Islet of Langerhans (tissue), 1 donor: ENCODE measurements at regions not wholly inside any gene's neighbourhood (a gene's known extent, or its start where the extent isn't known, plus 50 kb on each side); places are given as distances from the start of the nearest gene placed in this dataset.
"Not testable (repeated sequence)": the region's sequence is repeated elsewhere in the genome, so short reads cannot be mapped to it uniquely, and the experiment has no call there.

Experiments used
- FAIRE-seq: peaks from one replicate; lab custom pipeline; 2011; peaks lifted over from hg19 to GRCh38; lab: Jason Lieb, UNC

DNA sequence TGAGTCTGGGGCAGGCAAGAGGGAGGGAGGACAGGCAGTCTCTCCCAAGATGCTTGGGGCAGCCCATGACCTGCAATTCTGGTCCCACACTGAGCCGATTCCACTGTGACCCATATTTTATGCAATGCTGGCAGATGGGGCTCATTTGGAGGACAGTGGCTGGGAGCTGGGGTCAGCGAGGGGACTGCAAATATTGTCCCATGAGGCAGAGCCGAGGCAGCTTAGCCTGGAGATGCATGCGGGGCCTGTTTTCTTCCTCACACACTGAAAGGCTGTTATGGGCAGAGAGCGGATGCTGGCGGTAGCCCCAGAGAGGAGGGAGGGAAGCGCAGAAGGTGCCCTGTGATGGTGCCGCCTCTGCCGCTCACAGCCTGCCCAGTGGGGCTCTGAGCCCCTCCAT is 128.5 kb upstream of the POU3F1 start:
- FAIRE-seq: no peak

DNA sequence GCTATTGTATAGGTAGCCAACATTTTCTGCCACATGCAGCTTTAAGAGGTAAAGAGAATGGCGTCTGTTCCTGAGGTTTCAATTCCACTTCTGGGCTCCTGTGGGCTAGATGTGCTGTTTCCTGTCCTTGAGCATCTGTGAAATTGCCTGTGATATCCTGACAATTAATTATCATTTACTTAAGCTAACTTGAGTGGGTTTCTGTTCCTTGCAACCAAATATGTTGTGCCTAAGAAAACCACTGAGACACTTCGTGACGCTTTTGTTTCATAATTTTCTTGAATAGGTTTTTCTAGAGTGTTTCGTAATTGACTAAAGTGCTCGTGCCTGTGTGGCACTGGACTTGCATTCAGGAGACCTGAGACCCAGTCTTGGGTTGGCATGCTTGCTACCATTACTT is 127.3 kb upstream of the POU3F1 start:
- no peak for FAIRE-seq

DNA sequence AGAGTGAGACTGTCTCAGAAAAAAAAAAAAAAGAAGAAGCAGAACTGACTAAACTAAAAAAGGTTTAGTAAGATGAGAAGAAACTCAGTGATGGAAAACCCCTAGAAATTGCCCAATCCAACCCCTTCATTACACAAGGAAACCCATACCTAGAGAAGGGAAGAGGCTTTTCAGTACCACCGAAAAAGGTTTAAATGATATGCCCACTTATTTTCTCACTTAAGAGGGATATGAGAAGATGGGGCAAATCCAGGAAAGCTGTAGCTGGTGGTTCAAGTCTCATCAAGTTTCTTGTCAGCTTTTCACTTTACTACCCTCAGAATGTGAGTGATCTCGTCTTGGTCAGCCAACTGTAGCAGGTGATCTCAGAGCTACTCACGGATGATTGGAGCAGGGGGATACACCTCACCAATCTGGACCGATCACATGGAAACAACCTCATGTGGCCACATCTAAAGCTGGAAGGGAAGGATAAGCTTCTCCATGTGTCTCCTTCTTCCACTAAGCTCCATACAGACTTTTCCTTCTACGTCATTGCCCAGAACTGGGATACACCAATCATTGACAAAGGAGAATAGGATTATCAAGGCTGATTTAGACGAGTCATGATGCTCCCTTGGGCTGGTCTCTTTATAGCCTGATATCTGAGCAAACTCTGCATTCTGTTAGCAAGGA is 126.7 kb upstream of the POU3F1 start:
- no peak for FAIRE-seq

DNA sequence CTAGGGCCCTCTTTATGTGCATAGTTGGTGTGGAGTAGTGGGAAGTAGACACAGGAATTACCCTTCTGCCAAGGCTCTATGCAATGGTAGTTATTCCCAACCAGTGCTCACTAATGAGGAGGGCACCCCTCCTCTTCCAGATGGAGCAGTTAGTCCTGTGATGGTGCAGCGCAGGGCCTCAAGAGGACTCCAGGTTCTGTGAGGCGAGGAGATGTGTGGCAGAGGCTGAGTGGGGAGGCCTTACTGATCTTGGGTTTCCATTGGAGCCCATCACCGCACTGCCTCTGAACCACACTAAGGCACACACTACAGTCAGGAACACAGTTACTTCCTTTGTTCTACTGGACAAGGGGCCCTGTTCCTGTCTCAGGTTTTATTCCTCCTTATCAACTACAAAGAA is 122.5 kb upstream of the POU3F1 start:
- no peak for FAIRE-seq

DNA sequence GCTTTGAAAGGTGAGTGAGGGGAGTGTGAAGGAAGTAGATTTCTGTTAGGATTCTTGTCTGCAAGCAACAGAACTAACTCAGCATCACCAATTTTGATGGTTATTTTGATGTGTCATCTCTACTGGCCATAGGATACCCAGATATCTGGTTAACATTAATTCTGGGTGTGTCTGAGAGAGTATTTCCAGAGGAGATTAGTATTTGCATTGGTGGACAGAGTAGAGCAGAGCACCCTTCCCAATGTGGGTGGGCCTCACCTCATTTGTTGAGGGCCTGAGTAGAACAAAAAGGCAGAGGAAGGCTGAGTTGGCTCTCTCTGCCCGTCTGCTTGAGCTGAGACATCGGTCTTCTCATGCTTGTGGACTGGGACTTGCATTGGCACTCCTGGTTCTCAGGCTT is 121.8 kb upstream of the POU3F1 start:
- FAIRE-seq: no peak

DNA sequence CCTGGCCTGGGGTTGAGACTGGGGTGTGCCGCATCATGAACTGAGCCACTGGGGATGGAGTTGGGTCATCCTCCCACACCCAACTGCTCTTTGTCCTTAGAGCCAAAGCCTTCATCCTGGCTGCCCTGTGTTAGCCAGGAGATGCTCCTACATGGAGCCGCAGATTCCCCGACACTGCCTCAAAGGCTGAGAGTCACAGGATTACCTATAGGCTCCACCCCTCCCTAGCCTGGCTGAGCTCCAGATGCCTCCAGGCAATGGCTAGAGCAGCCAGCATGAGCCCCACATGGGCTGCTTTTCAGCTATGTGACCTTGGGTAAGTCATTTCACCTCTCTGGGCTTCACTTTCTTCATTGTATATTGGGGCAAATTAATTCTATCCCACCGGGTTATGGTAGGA is 119.9 kb upstream of the POU3F1 start:
- FAIRE-seq: no peak

DNA sequence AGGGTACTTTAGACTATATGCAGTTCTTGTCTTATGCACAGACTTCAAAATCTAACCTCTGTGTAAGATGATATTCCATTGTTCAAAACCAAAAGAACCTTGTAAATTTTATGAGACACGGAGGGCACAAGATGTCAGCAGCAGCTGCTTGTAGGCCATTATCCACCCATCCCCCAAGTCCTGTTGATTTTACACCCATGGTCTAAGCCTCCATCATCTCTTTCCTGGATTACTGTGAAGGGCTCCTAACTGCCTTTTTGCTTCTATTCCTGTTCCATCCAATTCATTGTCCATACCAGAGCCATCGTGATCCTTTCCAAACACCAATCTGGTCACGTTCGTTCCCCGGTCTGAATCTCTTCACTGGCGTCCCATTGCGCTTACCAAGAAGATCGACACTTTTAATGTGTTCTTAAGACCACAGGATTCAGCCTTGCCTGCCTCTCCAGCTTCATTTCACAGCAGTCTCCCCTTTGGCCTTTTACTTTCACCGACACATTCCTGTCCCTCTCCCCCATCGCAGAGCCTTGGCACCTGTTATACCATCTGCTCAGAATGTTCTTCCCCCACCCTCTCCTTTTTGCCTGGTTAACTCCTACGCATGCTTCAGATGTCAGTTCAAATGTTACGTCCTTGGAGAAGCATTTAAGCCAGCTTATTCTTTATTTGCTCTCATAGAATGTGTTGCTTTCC is 107.3 kb upstream of the POU3F1 start:
- FAIRE-seq: no peak

DNA sequence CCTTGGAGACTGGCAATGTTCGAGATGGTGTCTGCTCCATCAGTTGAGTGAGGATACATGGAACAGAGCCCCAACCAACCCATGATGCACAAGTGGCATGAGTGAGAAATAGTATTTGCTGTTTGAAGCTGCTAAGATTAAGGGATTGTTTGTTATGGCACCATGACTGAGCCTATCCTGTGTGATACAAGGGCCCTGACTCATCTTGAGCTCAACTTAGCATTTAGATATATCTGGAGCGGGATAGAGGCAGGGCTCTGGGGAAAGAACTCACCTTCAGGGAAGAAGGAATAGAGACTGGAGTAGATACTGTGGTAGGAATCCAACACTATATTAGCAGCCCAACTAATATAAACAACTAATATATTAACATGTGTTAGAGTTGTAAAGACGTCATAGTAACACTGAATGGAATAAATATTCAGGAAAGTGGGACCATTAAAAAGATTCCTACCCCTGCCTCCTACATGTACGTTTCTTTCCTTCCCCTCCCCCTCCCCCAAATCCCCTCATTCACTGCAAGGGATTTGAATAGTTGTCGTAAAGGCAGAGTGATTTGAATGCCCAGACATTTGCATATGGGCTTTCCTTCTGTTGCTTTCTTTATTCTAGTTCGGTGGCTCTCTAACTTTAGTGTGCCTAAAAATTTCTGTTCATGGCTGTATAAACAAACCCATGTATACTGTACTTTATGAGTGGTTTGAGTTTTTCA is 106.6 kb upstream of the POU3F1 start:
- no peak for FAIRE-seq

DNA sequence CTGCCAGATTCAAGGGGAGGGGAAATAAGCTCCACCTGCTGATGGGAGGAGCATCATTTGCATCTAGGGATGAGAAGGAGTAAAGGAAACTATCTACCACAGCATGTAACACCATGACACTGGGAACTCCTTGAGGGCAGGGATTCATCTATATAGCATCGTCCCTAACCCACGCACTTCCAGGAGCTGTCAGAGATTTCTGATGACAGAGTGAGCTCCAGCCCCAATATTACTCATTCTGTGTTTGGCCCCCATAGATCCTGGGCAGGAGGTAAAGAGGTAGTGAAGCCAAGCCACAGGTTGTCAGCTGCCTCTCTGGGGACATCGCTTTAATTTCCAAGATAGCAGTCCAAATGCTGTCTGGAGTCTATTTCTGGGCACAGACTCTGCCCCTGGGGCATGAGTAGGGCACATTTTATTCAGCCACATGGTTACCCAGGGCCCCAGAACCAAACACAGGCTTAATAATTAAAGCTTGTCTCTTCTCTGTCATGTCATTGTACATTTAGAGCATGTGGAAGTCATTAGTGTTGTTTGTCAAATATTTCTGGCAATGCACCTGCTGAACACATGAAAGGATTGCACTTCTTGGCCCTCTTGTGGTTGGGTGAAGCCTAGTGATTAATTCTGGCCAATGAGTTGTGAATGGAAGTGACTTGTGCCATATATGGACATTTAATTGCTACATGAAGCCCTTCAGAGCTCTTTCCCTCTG is 105.9 kb upstream of the POU3F1 start:
- no peak for FAIRE-seq

DNA sequence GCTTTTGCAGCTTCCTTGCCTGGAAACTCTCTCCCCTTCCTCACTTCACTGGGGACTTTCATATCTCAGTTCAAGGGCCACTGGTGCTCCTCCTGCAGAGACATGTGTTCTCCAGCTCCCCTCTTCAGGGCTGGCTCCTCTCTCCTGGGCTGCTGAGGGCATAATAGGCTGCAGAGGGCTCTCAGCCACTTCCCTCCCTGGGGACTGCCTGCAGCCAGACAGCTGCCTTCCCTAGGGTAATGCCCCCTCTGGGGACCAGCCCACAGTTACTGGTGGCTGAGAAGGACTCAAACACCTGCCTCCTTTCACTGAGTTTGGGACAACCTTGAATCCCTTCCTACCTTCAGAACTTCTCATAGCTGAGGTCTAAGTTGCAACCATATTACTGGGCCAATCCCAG is 104.8 kb upstream of the POU3F1 start:
- no peak for FAIRE-seq

DNA sequence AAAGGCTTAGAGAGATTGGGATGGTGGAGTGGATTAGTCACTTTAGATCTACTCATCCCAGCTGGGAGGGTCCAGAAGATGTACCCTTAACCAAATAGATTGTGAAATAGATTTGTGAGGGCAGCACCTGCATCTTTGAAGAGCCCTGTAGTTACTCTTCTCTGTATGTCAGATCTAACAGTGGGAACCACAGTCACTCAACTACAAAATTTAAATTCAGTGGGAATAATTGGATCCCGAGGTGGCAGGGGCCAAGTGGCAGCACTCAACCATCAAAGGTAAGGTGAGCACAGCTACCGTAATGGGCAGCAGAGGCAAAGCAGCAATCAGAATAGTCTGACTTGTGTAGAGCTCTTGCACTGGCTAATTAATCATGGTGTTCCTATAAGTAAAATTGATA is 99.5 kb upstream of the POU3F1 start:
- not testable (repeated sequence) for FAIRE-seq

DNA sequence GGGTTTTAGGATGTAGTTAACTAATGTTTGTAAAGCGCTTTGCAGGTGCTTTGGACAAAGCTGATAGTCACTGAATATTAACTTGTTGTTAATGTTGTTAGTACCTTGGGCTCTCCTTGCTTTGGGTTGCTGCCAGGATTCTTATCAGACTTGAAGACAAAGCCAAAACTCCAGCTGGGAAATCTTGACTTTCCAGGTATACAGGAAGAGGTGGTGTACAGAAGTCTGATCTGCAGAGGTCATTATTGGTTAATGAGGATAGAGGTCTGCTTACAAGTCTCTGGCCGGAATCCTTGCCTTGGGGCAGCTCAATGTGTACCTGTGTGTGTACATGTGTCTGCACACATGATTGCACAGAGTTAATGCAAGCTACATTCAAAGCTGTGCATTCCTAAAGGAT is 96.0 kb upstream of the POU3F1 start:
- no peak for FAIRE-seq

DNA sequence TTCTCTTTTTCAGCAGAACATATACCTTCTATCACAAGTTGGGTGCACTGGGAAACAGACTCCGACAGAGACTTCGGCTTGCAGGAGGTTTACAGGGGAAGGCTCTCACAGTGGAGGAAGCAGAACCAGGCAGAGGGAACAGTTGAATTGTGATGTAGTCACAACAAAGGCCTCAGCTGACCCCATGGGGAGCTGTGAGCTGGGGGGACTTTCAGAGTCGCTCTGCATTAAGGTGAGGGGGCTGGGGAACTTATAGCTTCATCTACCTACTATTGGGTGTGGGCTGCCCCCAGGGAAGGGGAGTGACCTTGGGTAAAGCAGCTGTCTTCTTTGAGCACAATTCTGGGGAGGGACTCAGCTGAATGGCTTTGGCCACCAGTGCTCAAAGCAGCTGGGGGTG is 94.9 kb upstream of the POU3F1 start:
- FAIRE-seq: no peak

DNA sequence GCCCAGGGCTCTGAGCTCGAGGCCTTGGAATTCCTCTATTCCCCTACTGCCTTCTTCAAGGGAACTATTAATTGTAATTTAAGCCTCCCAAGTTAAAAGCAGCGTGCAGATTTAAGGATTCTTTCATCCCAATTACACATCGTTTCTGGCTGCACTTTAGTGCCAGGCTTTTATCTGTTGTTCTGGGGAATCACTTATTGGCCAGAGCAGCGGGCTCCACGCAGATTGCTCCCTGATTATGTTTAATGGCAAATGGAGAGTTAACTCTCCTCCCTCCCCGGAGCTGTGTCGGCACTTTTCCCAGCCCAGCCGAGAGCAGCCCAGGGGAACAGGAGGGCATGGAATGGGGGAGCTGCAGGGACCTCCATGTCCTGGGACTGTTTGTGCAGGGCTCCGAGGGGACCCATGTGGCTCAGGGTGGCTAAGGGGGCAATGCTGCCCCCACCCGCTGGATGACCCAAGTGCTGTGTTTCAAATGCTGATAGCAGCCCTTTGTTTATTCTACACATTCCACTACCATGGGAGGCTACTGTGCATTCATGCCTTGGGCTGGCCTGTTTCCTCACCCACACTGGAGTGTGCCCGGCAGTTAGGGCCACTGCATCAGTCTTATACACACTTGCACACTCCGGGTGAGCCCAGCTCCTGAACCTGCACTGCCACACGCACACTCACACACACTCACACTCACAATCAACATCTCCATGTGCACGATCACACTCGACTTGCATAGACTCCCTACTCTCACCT is 93.3 kb upstream of the POU3F1 start:
- no peak for FAIRE-seq

DNA sequence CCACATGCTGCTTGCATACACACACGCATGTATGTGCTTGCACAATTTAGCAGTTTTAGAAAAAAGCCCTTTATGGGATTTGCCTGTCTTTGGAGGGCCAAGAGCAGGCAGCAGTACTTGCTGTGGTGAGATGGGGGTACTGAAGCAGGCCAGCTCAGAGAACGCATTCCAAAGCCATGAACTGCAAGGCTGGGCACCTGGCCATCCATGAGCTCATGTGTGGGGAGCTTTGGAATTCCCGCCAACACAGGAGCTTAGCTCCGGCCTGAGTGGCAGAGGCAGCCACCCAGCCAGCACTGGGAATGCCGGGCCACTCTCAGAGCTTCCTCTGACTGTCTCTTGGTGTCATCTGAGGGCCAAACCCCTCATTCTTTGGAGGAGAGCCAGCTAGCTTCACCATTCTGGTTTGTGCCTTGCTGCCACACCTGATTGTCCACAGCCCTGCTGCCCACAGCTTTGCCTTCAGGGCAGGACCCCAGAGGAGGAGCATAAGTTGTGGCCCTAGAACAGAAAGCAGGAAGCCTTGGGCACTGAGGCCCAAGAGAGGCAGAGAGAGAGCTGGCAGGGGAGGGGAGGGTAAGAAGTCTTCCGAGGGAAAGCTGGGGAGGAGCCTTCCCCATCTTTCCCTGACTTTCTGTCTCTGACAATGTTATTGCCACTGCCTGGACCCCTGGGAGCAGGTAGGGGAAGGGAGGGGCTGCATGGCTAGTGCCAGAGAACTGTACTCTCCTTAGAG is 92.1 kb upstream of the POU3F1 start:
- FAIRE-seq: no peak

DNA sequence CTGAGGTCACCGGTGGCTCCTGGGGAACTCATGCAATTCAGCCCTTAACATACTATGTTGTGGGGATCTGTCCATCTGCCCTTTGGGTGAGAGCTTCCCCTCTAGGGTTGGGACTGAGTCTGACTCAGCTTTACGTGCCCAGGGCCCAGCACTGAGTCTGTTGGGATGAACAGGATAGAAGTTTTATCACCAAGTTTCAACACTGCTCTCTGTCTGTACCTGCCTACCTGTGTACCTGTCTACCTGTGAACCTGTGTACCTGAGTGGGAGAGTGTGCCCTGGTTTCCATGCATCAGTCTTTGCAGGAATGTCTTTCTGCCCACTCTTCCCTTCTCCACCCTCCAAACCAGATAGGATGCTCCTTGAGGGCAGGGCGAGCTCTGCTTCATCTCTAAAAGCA is 90.6 kb upstream of the POU3F1 start:
- FAIRE-seq: no peak

DNA sequence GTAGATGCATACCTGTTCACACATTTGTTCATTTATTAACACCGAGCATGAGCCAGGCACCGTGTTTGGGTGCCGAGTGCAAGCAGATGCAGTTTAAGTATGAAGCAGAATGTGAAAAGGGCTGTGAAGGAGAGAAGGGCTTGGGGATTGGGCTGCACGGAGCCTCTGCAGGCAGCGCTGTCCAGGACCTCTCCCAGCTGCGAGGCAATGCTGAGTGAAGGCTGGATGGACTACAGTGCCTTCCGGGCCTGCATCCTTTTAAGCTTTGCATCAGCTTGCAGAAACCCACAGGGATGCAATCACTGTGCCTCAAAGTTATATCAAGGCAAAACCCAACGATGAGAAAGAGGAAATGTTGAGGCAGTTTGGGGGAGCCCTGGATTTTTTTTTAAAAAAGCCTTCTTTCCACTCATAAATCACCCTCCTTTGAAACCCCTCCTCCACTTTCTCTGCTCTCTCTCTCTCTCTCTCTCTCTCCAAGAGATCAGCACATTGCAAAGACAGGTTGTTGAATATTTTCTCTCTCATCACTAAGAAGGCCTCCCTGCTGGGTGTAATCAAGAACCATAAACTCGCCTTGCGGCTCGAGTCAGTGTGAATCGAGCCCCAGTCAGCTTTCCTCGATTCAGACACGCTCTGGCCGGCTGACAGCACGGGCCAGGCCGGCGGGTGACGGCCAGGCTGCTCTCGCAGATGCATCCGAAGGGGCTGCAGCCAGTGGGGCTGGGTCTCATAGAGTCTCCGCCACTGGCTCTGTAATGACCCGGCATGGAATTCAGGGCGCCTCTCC is 89.2 kb upstream of the POU3F1 start:
- no peak for FAIRE-seq

DNA sequence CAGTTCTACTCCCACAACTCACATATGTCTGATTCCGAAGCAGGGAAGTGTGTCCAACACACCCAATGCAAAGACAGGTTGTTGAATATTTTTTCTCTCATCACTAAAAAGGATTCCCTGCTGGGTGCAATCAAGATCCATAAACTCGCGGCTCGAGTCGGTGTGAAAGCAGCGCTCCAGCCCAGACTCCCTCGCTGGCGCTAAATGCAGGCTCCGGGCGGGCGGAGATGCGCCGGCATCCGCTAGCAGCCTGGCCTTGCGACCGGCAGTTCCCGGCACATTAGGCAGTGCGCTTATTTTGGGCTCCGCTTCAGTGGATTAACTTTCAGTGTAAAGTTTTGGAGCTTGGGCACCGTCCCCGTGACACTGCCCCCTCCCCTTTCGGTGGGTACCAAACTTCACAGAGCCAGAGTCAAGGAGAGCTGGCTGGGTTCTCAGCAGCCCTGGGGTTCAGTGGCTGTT is 87.7 kb upstream of the POU3F1 start:
- no peak for FAIRE-seq

DNA sequence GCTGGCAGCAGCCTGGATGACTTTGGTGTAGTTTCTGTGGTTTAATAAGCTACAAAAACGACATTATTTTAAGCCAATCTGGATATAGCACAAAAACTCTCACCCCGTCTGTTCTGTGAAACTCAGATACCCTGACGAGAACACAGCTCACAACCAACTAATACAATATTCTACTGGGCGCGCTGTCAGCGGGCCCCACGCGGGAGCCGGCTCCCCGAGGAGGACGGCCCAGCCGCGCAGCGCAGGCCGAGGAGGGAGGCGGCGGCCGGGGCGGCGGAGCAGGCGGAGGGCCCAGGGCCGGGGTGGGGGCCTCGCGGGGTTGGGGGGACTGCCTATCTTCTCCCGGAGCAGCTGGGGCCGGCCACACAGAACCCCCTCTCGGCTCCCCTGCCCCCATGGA is 87.2 kb upstream of the POU3F1 start:
- FAIRE-seq: no peak

DNA sequence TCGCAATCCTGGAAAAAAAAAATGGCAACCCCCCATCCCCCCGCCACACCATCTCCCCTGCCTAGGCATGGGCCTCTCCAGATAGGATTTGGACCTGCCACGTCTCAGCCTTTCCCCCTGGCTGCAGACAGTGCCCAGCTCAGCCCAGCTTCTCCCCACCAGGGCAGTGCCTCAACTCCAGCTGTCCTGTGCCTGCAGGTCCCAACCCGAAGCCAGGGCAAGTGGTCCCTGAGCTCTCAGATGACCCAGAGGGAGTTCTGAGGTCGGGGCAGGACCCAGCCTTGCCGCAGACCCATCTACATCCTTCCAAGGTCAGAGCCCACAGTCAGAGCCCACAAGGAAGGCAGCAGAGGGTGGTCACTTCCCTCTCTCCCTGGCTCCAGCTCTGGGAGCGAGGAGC is 86.7 kb upstream of the POU3F1 start:
- no peak for FAIRE-seq

DNA sequence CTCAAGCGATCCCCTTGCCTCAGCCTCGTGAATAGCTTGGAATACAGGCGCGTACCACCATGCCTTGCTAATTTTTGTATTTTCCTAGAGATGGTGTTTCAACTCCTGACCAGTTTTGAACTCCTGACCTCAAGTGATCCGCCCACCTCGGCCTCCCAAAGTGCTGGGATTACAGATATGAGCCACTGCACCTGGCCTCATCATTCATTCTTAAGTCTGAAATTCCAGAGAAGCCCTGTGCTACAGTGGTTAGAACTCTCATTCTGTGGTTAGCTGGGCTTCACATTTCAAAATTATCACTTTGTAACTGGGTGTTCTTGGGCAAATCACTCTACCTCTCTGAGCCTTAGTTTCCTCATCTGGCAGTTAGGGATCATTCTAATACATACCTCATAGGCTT is 86.1 kb upstream of the POU3F1 start:
- no peak for FAIRE-seq
